MM.1S (cell line): ENCODE measurements at regions not wholly inside any gene's neighbourhood (a gene's known extent, or its start where the extent isn't known, plus 50 kb on each side); places are given as distances from the start of the nearest gene placed in this dataset.

Source experiments
- EZH2 ChIP-seq: fragments of 300-600 bp; sonication (generic); optimal IDR thresholded peaks from 2 replicates; pipeline ENCODE3; 2017; ENCODE audit warnings: low read depth, mild to moderate bottlenecking, antibody characterized with exemption, low read length, mixed read lengths
- TF ChIP-seq, protein P1 (sequence below): fragments of 300-600 bp; sonication (generic); IDR thresholded peaks from 2 replicates; pipeline ENCODE4 v1.5.1; 2016; ENCODE audit warnings: antibody characterized with exemption, low read length, mixed read lengths

DNA sequence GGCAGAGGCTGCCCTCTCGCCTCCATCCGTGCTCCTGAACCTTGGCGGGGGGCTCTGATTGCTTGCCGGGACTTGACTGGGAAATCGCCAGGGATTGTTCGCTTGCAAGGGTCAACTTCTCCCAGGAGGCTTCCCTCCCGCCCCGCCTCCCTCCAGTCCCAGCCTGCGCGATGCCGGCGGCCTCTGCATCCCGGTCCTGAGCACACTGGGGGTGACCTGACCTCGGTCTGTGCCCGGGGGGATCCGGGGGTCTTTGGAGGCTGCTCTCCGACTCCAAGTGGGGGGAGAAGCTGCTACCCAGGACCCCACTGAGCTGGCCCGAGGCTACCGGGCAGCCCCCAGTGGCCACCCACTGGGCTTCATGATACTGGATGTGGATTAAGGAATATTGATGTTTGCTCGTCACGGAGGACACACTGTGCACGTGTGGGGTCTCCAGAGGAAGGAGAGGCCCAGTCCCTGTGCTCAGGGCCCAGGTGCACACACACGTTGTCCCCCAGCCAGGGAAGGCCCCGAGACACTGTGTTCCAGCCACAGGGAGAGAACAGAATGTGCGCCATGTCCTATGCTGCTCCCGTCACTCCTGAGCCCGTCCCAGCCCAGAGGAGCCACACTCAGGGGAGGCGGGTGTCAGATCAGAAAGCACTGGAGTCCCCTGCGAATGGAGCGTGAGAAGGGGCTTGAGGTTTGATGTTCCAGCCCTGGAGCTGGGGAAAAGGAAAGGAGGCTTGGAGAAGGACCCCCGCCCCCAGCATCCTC lies 55.9 kb upstream of the NKX1-1 start:
- TF ChIP-seq, protein P1, sequence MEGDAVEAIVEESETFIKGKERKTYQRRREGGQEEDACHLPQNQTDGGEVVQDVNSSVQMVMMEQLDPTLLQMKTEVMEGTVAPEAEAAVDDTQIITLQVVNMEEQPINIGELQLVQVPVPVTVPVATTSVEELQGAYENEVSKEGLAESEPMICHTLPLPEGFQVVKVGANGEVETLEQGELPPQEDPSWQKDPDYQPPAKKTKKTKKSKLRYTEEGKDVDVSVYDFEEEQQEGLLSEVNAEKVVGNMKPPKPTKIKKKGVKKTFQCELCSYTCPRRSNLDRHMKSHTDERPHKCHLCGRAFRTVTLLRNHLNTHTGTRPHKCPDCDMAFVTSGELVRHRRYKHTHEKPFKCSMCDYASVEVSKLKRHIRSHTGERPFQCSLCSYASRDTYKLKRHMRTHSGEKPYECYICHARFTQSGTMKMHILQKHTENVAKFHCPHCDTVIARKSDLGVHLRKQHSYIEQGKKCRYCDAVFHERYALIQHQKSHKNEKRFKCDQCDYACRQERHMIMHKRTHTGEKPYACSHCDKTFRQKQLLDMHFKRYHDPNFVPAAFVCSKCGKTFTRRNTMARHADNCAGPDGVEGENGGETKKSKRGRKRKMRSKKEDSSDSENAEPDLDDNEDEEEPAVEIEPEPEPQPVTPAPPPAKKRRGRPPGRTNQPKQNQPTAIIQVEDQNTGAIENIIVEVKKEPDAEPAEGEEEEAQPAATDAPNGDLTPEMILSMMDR: no peak
- TF ChIP-seq EZH2: no peak
